ENCODE measurements at regions not wholly inside any gene's neighbourhood (a gene's known extent, or its start where the extent isn't known, plus 50 kb on each side); places are given as distances from the start of the nearest gene placed in this dataset.

DNA sequence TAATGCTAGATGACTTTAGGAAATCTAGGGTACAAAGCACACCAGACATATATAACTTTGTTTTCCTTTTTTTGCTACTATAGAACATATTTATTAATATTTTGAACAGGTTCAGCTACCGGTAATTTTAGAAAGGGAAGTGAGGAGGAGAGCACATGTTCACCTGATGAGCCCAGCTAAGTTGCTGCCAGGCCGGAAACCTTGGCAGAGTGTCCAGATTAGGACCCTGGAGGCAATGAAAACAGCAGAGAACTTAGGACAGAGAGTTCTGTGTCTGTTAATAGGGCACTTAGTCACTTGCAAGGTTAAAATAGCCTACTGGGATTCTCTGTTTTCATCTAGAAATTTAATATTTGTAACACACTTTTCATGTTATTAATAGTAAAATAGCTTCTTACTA lies 348.9 kb upstream of the CPEB2 start (continued):
- TF ChIP-seq E2F6 (IDR thresholded peaks at IDR 0.05) (no peak), SAP30 (IDR thresholded peaks at IDR 0.05; ENCODE audit: insufficient read depth, insufficient replicate concordance, low read length) (no peak), SUZ12 (IDR thresholded peaks at IDR 0.05; ENCODE audit: low read length) (no peak), EGR1 (IDR thresholded peaks at IDR 0.05; ENCODE audit: borderline replicate concordance, low read depth, low read length) (no peak)

Data from H1 (cell line).